Neutrophil (primary cell): ENCODE measurements at regions not wholly inside any gene's neighbourhood (a gene's known extent, or its start where the extent isn't known, plus 50 kb on each side); places are given as distances from the start of the nearest gene placed in this dataset.

Source experiments
- H3K27ac ChIP-seq: fragments of 200-600 bp; sonication (generic); 2 replicates; pipeline ENCODE4 v1.5.1; 2016; ENCODE audit warnings: mild to moderate bottlenecking, moderate library complexity
- H3K27me3 ChIP-seq: fragments of 200-600 bp; sonication (generic); 2 replicates; pipeline ENCODE4 v1.6.0; 2016; ENCODE audit warnings: mild to moderate bottlenecking
- H3K36me3 ChIP-seq: fragments of 200-600 bp; sonication (generic); 2 replicates; pipeline ENCODE4 v1.5.1; 2017
- H3K4me1 ChIP-seq, 2 experiments: fragments of 200-600 bp in 1 of 2; sonication (generic) in 1 of 2; 1 replicate in 1 of 2; 2 replicates in 1 of 2; pipeline versions ENCODE4 v1.5.1 to v1.6.1; 2013 to 2016; ENCODE audit warnings: low read depth in 1 of 2, low read length in 1 of 2, mild to moderate bottlenecking in 1 of 2, moderate library complexity in 1 of 2; ENCODE audit not compliant: control insufficient read depth in 1 of 2, insufficient read depth in 1 of 2
- H3K4me3 ChIP-seq, 2 experiments: fragments of 200-600 bp in 1 of 2; sonication (generic) in 1 of 2; 1 replicate in 1 of 2; 2 replicates in 1 of 2; pipeline ENCODE4 v1.5.1; 2013 to 2016; ENCODE audit warnings: low read depth in 1 of 2, low read length in 1 of 2, mild to moderate bottlenecking in 1 of 2, moderate library complexity in 1 of 2
- H3K9me3 ChIP-seq: fragments of 200-600 bp; sonication (generic); 2 replicates; pipeline ENCODE4 v1.5.1; 2016
- TF ChIP-seq, protein P1 (sequence below): fragments of 200-600 bp; sonication (generic); IDR thresholded peaks from 2 replicates; pipeline ENCODE4 v1.5.1; 2016; ENCODE audit warnings: antibody characterized with exemption

DNA sequence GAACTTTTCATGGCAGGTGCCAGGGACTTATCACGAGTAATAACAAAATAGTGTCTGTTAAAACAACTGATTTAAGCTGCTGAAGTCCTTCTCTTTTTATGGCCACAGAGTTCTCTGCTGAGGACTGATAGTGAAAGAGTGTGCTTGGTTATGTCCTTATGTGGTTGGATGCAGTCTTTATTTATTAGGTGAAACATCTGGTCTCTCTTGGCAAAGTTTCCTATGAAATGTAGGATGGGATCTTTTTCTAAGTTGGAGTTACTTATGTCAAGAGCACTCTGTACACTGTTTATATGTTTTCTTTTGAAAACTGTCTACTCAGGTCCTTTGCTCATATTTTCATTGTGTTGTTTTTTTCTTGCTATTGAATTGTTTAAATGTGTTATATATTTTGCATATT, 1816.1 kb upstream of the C9orf72 start:
- H3K36me3 ChIP-seq: no peaks in the 10 kb centered on the region
- no peaks in the 10 kb centered on the region for H3K27me3 ChIP-seq
- no peak overlapping the region for H3K4me3 ChIP-seq
- no peak overlapping the region for H3K27ac ChIP-seq
- H3K4me1 ChIP-seq: no peaks in the 10 kb centered on the region
- no peaks in the 10 kb centered on the region for H3K9me3 ChIP-seq
- TF ChIP-seq, protein P1, sequence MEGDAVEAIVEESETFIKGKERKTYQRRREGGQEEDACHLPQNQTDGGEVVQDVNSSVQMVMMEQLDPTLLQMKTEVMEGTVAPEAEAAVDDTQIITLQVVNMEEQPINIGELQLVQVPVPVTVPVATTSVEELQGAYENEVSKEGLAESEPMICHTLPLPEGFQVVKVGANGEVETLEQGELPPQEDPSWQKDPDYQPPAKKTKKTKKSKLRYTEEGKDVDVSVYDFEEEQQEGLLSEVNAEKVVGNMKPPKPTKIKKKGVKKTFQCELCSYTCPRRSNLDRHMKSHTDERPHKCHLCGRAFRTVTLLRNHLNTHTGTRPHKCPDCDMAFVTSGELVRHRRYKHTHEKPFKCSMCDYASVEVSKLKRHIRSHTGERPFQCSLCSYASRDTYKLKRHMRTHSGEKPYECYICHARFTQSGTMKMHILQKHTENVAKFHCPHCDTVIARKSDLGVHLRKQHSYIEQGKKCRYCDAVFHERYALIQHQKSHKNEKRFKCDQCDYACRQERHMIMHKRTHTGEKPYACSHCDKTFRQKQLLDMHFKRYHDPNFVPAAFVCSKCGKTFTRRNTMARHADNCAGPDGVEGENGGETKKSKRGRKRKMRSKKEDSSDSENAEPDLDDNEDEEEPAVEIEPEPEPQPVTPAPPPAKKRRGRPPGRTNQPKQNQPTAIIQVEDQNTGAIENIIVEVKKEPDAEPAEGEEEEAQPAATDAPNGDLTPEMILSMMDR: no peak

DNA sequence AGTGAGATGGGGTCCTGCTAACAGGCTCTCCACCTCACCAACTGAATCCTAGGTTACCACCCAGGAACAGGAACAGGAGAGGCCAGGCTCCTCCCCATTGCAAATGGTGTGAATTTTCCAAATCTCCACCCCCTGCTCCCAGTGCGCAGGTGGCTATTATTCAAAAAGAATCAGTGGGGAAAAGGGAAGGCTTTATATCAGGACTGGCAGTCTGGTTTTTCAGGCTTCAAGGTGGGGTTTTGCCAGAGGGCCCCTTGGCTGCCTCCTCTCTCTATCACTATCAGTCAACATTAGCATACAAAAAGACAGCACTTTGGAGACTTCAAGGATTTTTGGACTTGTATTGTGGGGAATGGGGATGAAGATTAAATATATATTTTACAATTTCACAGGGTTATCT, 1817.6 kb upstream of the C9orf72 start:
- TF ChIP-seq, protein P1: no peak
- H3K9me3 ChIP-seq: no peaks in the 10 kb centered on the region
- no peaks in the 10 kb centered on the region for H3K27me3 ChIP-seq
- no peak overlapping the region for H3K4me3 ChIP-seq
- H3K4me1 ChIP-seq: no peaks in the 10 kb centered on the region
- H3K27ac ChIP-seq: no peak overlapping the region
- no peaks in the 10 kb centered on the region for H3K36me3 ChIP-seq

DNA sequence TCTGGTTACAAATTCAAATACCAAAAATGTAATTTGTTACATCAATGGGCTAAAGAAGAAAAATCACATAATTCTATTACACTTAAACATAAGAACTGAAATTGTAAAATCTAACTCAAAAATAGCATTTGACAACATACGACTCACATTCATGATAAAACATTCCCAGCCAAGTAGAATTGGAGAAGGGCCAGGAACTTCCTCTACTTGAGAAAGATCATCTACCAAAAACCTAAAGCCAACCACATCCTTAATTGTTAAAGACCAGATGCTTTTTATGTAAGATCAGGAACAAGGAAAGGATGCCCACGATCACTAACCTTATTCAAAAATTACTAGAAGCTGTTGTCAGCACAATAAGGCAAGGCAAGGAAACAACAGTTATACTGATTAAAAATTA, 1819.8 kb upstream of the C9orf72 start:
- no peaks in the 10 kb centered on the region for H3K9me3 ChIP-seq
- no peaks in the 10 kb centered on the region for H3K36me3 ChIP-seq
- H3K4me3 ChIP-seq: no peak overlapping the region
- no peaks in the 10 kb centered on the region for H3K4me1 ChIP-seq
- no peaks in the 10 kb centered on the region for H3K27me3 ChIP-seq
- H3K27ac ChIP-seq: no peak overlapping the region
- TF ChIP-seq, protein P1: no peak

DNA sequence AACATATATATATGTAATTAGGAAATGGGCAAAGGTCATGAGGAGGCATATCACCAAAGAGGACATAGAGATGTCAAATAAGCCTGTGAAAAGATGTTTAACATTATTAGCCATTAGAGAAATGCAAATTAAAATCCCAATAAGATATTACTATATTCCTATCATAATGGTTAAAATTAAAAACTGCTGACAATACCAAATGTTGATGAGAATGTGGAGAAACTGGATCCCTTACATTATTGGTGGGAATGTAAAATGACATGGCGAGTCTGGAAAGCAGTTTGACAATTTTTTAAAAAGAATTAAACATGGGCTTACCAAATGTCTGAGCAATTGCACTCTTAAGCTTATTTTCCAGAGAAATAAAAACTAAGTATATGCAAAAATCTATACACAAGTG, 1821.6 kb upstream of the C9orf72 start:
- no peaks in the 10 kb centered on the region for H3K27me3 ChIP-seq
- no peak overlapping the region for H3K27ac ChIP-seq
- no peak overlapping the region for H3K4me3 ChIP-seq
- TF ChIP-seq, protein P1: no peak
- no peaks in the 10 kb centered on the region for H3K9me3 ChIP-seq
- no peaks in the 10 kb centered on the region for H3K4me1 ChIP-seq
- H3K36me3 ChIP-seq: no peaks in the 10 kb centered on the region

DNA sequence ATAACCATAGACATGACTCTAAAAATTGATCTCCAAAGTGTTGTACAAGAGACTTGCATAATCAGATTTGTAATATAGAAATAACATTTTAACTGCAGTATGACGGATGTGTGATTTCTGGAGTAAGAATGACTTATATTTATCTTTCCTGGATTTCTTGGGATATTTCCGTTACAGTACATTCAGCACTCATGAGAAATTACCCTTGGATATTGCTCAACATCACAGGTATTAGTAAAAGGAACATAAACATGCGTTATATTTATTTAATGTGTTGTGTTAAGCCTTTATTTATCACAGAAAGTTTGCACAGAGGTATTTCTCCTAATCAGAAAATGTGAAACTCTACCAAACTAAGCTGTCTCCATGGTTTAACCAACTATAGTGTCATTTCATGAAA, 1823.9 kb upstream of the C9orf72 start:
- Histone ChIP-seq H3K36me3 (no peaks in the 10 kb centered on the region), H3K27me3 (no peaks in the 10 kb centered on the region), H3K4me3 (no peak overlapping the region), H3K4me1 (no peaks in the 10 kb centered on the region), H3K27ac (no peak overlapping the region), H3K9me3 (no peaks in the 10 kb centered on the region)
- TF ChIP-seq, protein P1: no peak

DNA sequence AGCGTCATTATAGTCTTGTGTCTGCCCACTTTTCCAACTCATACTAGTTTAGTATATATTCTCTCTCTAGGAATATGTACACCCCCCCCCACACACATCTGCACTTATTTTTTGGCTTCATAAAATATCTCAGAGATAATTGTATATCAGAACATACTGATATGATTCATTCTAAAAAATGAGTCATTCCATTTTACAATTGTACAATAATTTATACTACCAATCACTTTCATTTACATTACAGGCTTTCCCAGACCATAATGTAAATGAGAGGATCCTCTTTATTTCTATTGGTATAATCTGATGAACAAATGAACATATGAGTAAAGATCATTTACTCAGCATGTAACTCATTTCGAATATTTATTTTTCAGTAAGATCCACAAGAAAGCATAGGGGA, 1842.9 kb upstream of the C9orf72 start:
- H3K36me3 ChIP-seq: no peaks in the 10 kb centered on the region
- TF ChIP-seq, protein P1: no peak
- no peaks in the 10 kb centered on the region for H3K4me1 ChIP-seq
- H3K27ac ChIP-seq: no peak overlapping the region
- H3K9me3 ChIP-seq: no peaks in the 10 kb centered on the region
- H3K27me3 ChIP-seq: no peaks in the 10 kb centered on the region
- H3K4me3 ChIP-seq: no peak overlapping the region
